SKM-1 (cell line): ENCODE measurements at regions not wholly inside any gene's neighbourhood (a gene's known extent, or its start where the extent isn't known, plus 50 kb on each side); places are given as distances from the start of the nearest gene placed in this dataset.

Experiments used
- DNase-seq: peaks from one replicate; lab custom pipeline; 2025; ENCODE audit not compliant: unreplicated experiment; lab: John Stamatoyannopoulos, UW

GRCh38 chr20:20887593-20888265 lies 175.3 kb upstream of the RALGAPA2 start:
- DNase-seq: no peak

- no peak for DNase-seq
These were observed 169.4 kb upstream of the RALGAPA2 start for GRCh38 chr20:20881808-20882207.

- no peak for DNase-seq
These were observed 164.6 kb upstream of the RALGAPA2 start for GRCh38 chr20:20877079-20877478.

- DNase-seq: no peak
These were observed 163.3 kb upstream of the RALGAPA2 start for GRCh38 chr20:20875716-20876115.

- DNase-seq: no peak
These were observed 160.0 kb upstream of the RALGAPA2 start for GRCh38 chr20:20872428-20872827.

- DNase-seq: no peak
These were observed 156.8 kb upstream of the RALGAPA2 start for GRCh38 chr20:20869161-20869775.

- DNase-seq: no peak
These were observed 152.1 kb upstream of the RALGAPA2 start for GRCh38 chr20:20864351-20865096.

GRCh38 chr20:20860078-20860806 lies 147.8 kb upstream of the RALGAPA2 start:
- peak; percentile 83 for DNase-seq

GRCh38 chr20:20859510-20859909 lies 147.1 kb upstream of the RALGAPA2 start:
- no peak for DNase-seq

GRCh38 chr20:20856956-20857355 lies 144.5 kb upstream of the RALGAPA2 start:
- no peak for DNase-seq

- peak; percentile 85 for DNase-seq
These were observed 143.9 kb upstream of the RALGAPA2 start for GRCh38 chr20:20856306-20856705.

- DNase-seq: no peak
These were observed 138.9 kb upstream of the RALGAPA2 start for GRCh38 chr20:20851385-20851784.

GRCh38 chr20:20850407-20850806 lies 138.0 kb upstream of the RALGAPA2 start:
- no peak for DNase-seq

GRCh38 chr20:20849161-20849560 lies 136.7 kb upstream of the RALGAPA2 start:
- DNase-seq: no peak

GRCh38 chr20:20847814-20848213 lies 135.4 kb upstream of the RALGAPA2 start:
- DNase-seq: no peak

- DNase-seq: peak; percentile 18
These were observed 131.5 kb upstream of the RALGAPA2 start for GRCh38 chr20:20843982-20844381.

GRCh38 chr20:20839771-20840170 lies 127.3 kb upstream of the RALGAPA2 start:
- DNase-seq: no peak

- peak; percentile 56 for DNase-seq
These were observed 125.2 kb upstream of the RALGAPA2 start for GRCh38 chr20:20837574-20838021.

- DNase-seq: no peak
These were observed 124.4 kb upstream of the RALGAPA2 start for GRCh38 chr20:20836836-20837235.

GRCh38 chr20:20835897-20836296 lies 123.5 kb upstream of the RALGAPA2 start:
- no peak for DNase-seq

GRCh38 chr20:20834008-20834407 lies 121.6 kb upstream of the RALGAPA2 start:
- DNase-seq: no peak
